SW480 (cell line): ENCODE measurements at regions not wholly inside any gene's neighbourhood (a gene's known extent, or its start where the extent isn't known, plus 50 kb on each side); places are given as distances from the start of the nearest gene placed in this dataset.

Source experiments
- DNase-seq: peaks from one replicate; pipeline ENCODE4 v3.0.0-alpha.2; 2016; ENCODE audit warnings: low spot score

GRCh38 chr6:81861281-81861680 lies 108.8 kb upstream of the TENT5A start:
- DNase-seq = no peak

GRCh38 chr6:81859884-81860283 lies 107.4 kb upstream of the TENT5A start:
- DNase-seq = no peak

- no peak for DNase-seq
These were observed 105.3 kb upstream of the TENT5A start for GRCh38 chr6:81857812-81858211.

DNA sequence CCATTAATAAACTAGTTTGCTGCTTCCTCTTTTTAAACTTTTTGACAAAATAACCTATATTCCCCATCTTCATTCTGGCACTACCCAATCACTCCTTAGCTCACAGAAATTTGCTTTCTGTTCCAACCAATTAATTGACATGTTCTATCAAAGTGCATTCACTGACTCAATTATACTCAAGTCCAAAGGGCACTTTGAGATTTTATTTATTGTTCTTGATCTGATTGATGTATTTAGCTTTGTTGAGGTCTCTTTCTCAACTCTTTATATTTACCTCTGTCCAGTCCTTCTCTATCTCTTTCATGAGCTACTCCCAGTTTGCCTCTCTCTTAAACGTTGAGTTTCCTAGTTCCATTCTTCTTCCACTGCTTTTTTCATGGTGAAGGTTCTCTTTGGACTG lies 104.4 kb upstream of the TENT5A start:
- DNase-seq = no peak

DNA sequence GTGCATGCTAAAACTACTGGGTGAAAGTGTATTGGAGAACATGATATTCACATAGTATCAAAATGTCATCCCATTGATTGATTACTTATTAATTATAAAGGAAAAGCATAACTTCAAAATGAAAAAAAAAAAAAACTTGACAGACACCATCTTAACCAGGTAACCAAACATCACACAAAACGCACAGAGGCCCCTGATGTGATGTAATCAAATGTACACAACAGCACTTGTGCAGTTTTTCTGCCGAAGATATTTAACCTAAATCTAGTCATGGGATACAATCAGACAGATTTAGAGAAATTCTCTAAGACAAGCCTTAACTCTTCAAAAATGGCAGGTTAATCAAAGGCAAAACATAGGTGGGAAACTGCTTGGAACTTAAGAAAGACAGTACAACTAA lies 102.0 kb upstream of the TENT5A start:
- no peak for DNase-seq

- no peak for DNase-seq
These were observed 101.5 kb upstream of the TENT5A start for GRCh38 chr6:81853975-81854374.

DNA sequence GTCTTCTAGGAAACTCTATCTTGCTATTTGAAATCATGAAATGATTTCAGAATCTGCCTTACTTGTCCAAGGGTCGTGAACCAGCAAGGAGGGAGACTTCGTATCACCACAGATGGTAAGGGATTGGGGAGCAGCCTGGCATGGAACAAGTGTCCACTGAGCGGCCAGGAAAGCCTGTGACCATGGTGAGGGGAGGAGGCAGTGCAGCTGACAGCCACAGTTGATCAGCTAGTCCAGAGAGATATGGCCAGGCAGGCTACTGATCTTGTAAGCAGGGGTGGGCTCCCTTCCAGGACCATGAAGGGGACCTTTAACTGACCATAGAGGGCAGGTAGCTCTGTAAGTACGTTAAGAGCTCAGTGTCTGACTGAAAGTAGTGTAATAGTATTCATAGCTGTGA lies 96.8 kb upstream of the TENT5A start:
- no peak for DNase-seq

GRCh38 chr6:81847866-81848265 lies 95.4 kb upstream of the TENT5A start:
- no peak for DNase-seq

GRCh38 chr6:81844686-81845085 lies 92.2 kb upstream of the TENT5A start:
- DNase-seq = no peak

GRCh38 chr6:81843302-81843701 lies 90.8 kb upstream of the TENT5A start:
- no peak for DNase-seq

DNA sequence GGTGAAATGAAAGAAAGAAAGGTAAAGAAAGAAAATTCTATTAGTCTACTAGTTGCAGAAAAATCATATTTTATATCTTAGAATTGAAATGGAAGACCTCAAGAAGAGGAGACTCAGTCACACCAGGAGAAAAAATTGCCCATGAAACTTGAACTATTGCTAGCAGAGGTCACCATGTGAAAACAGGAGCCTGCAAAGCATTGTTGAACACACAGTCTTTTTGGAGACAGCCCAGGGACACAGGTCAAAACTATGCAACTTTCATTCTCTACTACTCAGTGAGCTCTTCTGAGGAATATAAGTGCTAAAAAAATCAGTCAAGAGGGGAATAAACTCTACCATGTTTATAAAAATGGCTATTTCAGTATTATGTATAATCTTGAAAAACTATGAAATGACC lies 89.8 kb upstream of the TENT5A start:
- no peak for DNase-seq

GRCh38 chr6:81838724-81839426 lies 86.4 kb upstream of the TENT5A start:
- DNase-seq = no peak

- DNase-seq = no peak
These were observed 85.5 kb upstream of the TENT5A start for GRCh38 chr6:81838031-81838430.

- no peak for DNase-seq
These were observed 81.7 kb upstream of the TENT5A start for GRCh38 chr6:81834141-81834681.

DNA sequence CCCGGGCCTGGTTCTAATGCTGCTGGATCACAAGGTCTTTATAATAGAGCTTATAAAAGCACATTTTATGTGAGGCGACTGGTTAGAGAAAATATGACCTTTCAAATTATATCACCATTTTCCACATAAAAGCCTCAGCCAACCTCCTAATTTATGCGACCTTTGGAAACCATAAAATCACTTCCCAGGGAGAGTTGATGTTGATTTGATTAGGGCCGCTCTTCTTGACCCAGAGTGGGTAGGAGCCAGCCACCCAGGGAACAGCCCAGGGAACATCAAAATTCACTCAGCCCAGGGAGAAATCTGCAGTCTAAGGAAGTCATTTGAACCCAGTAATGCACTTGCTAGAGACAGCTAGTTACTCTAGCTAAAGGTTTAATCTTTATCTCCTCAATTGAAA lies 79.8 kb upstream of the TENT5A start:
- DNase-seq = no peak

DNA sequence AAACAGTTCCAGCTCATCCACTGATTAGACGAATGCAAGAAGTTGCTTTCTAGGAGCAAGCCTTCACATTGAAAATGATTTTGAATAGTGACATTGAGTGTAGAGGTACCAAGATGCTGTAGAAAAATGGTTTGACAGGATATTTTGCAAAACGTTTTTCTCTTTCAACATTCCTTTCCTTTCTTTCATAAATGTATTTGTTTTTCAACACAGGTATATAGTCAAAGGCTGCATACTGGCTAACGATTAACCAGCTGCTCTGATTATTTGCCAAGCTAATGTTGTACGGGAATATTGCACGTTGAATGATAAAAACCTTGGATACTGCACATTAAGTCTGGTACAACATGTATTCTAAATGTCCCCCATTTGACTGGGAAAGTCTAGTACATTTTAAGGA lies 78.8 kb upstream of the TENT5A start:
- DNase-seq = no peak

GRCh38 chr6:81826784-81827183 lies 74.3 kb upstream of the TENT5A start:
- no peak for DNase-seq

DNA sequence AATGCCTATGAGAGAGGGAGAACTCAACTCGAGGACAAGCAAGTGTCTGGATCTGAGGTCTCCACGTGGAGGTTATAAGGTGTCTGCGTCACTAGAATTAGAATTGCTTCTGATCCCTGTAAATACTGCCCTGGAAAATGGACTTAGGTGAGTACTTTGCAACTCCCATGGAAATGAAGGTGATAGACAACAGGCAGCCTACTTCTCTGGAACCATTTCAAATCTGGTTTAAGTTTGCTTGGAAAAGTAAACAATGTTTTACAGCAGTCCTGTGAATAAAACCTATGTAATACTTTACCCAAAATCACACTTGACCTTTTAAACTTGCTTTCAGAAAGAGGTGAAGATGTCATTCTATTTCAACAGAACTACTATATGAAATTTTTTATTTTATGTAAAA lies 70.1 kb upstream of the TENT5A start:
- DNase-seq = no peak

DNA sequence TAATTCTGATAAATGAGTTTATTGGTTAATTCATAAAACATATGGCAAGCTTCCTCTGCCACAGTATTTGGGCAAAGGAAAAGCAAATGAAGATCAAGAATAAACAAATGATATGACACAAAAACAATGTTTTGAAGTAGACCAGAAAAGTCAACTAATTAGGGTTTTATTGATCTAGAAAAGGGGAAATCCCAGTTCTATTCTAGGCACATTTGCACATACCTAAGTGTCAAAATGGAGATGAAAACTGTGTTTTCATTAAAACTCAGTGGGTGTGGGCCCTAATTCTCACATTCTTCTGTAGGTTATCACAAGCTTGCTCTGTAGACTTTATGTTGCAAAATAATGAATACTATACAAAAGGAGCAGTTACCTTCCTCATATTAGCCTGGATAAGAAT lies 69.0 kb upstream of the TENT5A start:
- DNase-seq = no peak

- no peak for DNase-seq
These were observed 68.5 kb upstream of the TENT5A start for GRCh38 chr6:81820980-81821379.

DNA sequence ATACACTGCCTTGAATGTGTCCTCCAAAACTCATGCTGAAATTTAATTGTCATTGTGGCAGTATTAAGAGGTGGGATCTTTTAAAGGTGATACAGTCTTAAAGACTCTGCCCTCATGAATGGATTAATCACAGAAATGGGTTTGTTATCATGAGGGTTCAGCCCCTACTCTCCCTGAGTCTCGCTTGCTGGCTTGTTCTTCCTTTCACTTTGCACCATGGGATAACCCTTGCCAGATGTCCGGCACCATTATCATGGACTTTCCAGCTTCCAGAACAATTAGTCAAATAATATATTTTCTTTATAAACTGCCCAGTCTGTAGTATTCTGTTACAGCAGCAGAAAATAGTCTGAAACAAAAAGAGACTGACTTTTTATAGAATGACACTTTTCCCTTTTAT lies 67.9 kb upstream of the TENT5A start:
- DNase-seq = no peak

GRCh38 chr6:81819767-81820166 lies 67.3 kb upstream of the TENT5A start:
- DNase-seq = no peak

DNA sequence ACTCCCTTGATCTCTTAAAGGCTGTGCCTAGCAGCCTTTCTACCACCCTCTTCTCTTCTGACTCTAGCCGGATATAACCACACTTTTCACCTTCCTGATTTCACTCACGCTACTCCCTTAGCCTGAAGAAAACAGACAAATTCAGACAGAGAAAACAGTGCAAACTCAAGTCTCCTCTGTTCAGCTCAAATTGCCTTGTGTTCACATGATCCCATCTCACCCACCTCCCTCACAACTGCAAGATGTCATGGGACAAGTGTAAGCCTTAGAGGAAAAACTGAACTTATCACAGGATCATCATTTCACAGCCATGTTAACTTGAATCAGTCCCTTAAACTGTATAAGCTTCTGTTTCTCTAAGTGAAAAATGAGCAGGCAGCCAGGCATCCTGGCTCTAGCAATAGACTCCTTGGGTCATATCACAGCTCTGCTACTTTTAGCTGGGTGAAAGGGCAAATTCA lies 66.5 kb upstream of the TENT5A start:
- no peak for DNase-seq

- DNase-seq = no peak
These were observed 63.9 kb upstream of the TENT5A start for GRCh38 chr6:81816380-81816779.
